SK-N-SH treated with all-trans-retinoic acid at 6 μM for 48 hours (cell line): ENCODE measurements at regions not wholly inside any gene's neighbourhood (a gene's known extent, or its start where the extent isn't known, plus 50 kb on each side); places are given as distances from the start of the nearest gene placed in this dataset.

Experiments used
- BACH2 ChIP-seq: fragments of 250-450 bp; sonication (Bioruptor Pico); IDR thresholded peaks from 2 replicates; pipeline ENCODE4 v1.9.0; 2021; ENCODE audit warnings: mild to moderate bottlenecking, borderline replicate concordance
- CREB5 ChIP-seq: fragments of 250-450 bp; sonication (Bioruptor Pico); IDR thresholded peaks from 2 replicates; pipeline ENCODE4 v1.5.1; 2020; ENCODE audit warnings: low read depth, mild to moderate bottlenecking, moderate library complexity
- ESRRG ChIP-seq: fragments of 250-450 bp; sonication (Bioruptor Pico); IDR thresholded peaks from 2 replicates; pipeline ENCODE4 v1.6.1; 2021; ENCODE audit warnings: mild to moderate bottlenecking
- OSR1 ChIP-seq: fragments of 250-450 bp; sonication (Bioruptor Pico); IDR thresholded peaks from 2 replicates; pipeline ENCODE4 v1.8.0; 2022; ENCODE audit warnings: moderate library complexity, mild to moderate bottlenecking, inconsistent platforms
- POU6F1 ChIP-seq: fragments of 250-450 bp; sonication (Bioruptor Pico); IDR thresholded peaks from 2 replicates; pipeline ENCODE4 v1.8.0; 2021; ENCODE audit warnings: low read depth, mild to moderate bottlenecking, moderate library complexity, borderline replicate concordance
- RARB ChIP-seq: fragments of 250-450 bp; sonication (Bioruptor Pico); IDR thresholded peaks from 2 replicates; pipeline ENCODE4 v1.8.0; 2021; ENCODE audit warnings: mild to moderate bottlenecking, moderate library complexity
- SNAI2 ChIP-seq: fragments of 250-450 bp; sonication (Bioruptor Pico); IDR thresholded peaks from 2 replicates; pipeline ENCODE4 v1.5.0; 2020; ENCODE audit warnings: mild to moderate bottlenecking, moderate library complexity
- ZC3H10 ChIP-seq: fragments of 250-450 bp; sonication (Bioruptor Pico); IDR thresholded peaks from 2 replicates; pipeline ENCODE4 v1.5.1; 2021; ENCODE audit warnings: mild to moderate bottlenecking, moderate library complexity
- ZFP3 ChIP-seq: fragments of 250-450 bp; sonication (Bioruptor Pico); IDR thresholded peaks from 2 replicates; pipeline ENCODE4 v1.5.0; 2020; ENCODE audit warnings: mild to moderate bottlenecking, moderate library complexity
- TF ChIP-seq, protein P1 (sequence below): fragments of 250-450 bp; sonication (Bioruptor Pico); IDR thresholded peaks from 2 replicates; pipeline ENCODE4 v1.8.0; 2020; ENCODE audit warnings: mild to moderate bottlenecking, moderate library complexity, borderline replicate concordance

DNA sequence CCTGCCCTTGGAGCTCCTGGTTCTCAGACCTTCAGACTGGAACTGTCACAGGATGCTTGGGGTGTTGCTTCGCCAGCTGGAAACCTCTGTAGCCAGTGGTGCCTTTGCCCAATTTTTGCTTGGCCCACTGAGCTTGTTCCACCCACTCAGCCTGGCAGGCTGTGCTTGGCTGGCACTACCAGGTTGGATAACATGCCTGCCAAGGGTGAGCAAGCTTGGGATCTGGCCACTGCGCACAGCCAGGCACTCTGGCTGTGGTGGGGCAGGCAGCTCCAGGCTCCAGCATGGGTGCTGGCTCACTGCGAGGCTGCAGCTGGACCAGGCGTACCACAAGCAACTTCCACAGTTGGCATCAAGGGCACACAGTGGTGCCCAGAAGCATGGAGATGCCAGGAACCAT, 967.8 kb upstream of the NCAM2 start:
- TF ChIP-seq OSR1 (CRISPR knock-in tag) (no peak), SNAI2 (CRISPR knock-in tag) (no peak), CREB5 (CRISPR knock-in tag) (no peak), ZC3H10 (CRISPR knock-in tag) (no peak), ZFP3 (CRISPR knock-in tag) (no peak), POU6F1 (CRISPR knock-in tag) (no peak), RARB (CRISPR knock-in tag) (no peak), BACH2 (CRISPR knock-in tag) (no peak), ESRRG (no peak)
- TF ChIP-seq, protein P1, sequence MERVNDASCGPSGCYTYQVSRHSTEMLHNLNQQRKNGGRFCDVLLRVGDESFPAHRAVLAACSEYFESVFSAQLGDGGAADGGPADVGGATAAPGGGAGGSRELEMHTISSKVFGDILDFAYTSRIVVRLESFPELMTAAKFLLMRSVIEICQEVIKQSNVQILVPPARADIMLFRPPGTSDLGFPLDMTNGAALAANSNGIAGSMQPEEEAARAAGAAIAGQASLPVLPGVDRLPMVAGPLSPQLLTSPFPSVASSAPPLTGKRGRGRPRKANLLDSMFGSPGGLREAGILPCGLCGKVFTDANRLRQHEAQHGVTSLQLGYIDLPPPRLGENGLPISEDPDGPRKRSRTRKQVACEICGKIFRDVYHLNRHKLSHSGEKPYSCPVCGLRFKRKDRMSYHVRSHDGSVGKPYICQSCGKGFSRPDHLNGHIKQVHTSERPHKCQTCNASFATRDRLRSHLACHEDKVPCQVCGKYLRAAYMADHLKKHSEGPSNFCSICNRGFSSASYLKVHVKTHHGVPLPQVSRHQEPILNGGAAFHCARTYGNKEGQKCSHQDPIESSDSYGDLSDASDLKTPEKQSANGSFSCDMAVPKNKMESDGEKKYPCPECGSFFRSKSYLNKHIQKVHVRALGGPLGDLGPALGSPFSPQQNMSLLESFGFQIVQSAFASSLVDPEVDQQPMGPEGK (CRISPR knock-in tag), result no peak
